ENCODE measurements at regions not wholly inside any gene's neighbourhood (a gene's known extent, or its start where the extent isn't known, plus 50 kb on each side); places are given as distances from the start of the nearest gene placed in this dataset.

GRCh38 chr2:39511605-39512433, 74.7 kb upstream of the MAP4K3 start:
- H4K20me1 ChIP-seq (ENCODE audit: insufficient read depth, low read length) = no peaks in the 10 kb centered on the region
- no peak for TF ChIP-seq EZH2 (IDR thresholded peaks at IDR 0.05; ENCODE audit: borderline replicate concordance, low read depth, low read length, severe bottlenecking)
- no peak overlapping the region for H3K27ac ChIP-seq (ENCODE audit: low read length)
- H3K4me1 ChIP-seq (ENCODE audit: insufficient read depth, low read length) = peaks cover 9% of the 10 kb centered on the region
- H3K36me3 ChIP-seq (ENCODE audit: insufficient read depth, low read length) = no peaks in the 10 kb centered on the region
- H3K27me3 ChIP-seq (ENCODE audit: insufficient read depth, low read length, poor library complexity) = no peaks in the 10 kb centered on the region
- no peak overlapping the region for H3K9ac ChIP-seq (ENCODE audit: low read depth, low read length)
- H3K79me2 ChIP-seq (ENCODE audit: insufficient read depth, low read length) = no peaks in the 10 kb centered on the region
- no peaks in the 10 kb centered on the region for H3K9me3 ChIP-seq (ENCODE audit: insufficient read depth, low read length, severe bottlenecking)
- no peak for DNase-seq
- H2AFZ ChIP-seq (ENCODE audit: low read depth, low read length) = no peak overlapping the region
- no peak overlapping the region for H3K4me2 ChIP-seq (ENCODE audit: insufficient read depth, low read length)
- no peak for ATAC-seq (ENCODE audit: insufficient read depth, low read depth)
- no peak overlapping the region for H3K4me3 ChIP-seq (ENCODE audit: low read depth in 1 of 2, low read length in 2 of 2)

- TF ChIP-seq EZH2 (IDR thresholded peaks at IDR 0.05; ENCODE audit: borderline replicate concordance, low read depth, low read length, severe bottlenecking) = no peak
- no peak for TF ChIP-seq CTCF (IDR thresholded peaks at IDR 0.05; ENCODE audit: borderline replicate concordance, extremely low read depth, low read length, poor library complexity, severe bottlenecking)
- Histone ChIP-seq H3K27ac (ENCODE audit: low read length) (no peak overlapping the region), H2AFZ (ENCODE audit: low read depth, low read length) (no peak overlapping the region), H3K4me3 (ENCODE audit: low read depth in 1 of 2, low read length in 2 of 2) (no peak overlapping the region), H4K20me1 (ENCODE audit: insufficient read depth, low read length) (no peaks in the 10 kb centered on the region), H3K9ac (ENCODE audit: low read depth, low read length) (no peak overlapping the region), H3K36me3 (ENCODE audit: insufficient read depth, low read length) (no peaks in the 10 kb centered on the region), H3K79me2 (ENCODE audit: insufficient read depth, low read length) (no peaks in the 10 kb centered on the region), H3K4me2 (ENCODE audit: insufficient read depth, low read length) (no peak overlapping the region), H3K27me3 (ENCODE audit: insufficient read depth, low read length, poor library complexity) (no peaks in the 10 kb centered on the region), H3K4me1 (ENCODE audit: insufficient read depth, low read length) (peaks cover 9% of the 10 kb centered on the region), H3K9me3 (ENCODE audit: insufficient read depth, low read length, severe bottlenecking) (no peaks in the 10 kb centered on the region)
- DNase-seq (no peak), ATAC-seq (ENCODE audit: insufficient read depth, low read depth) (no peak)
Observed at GRCh38 chr2:39512434-39512935, 75.4 kb upstream of the MAP4K3 start.

GRCh38 chr2:39512941-39513340, 75.9 kb upstream of the MAP4K3 start:
- H3K9ac ChIP-seq (ENCODE audit: low read depth, low read length) = no peak overlapping the region
- peaks cover 9% of the 10 kb centered on the region for H3K4me1 ChIP-seq (ENCODE audit: insufficient read depth, low read length)
- TF ChIP-seq EZH2 (IDR thresholded peaks at IDR 0.05; ENCODE audit: borderline replicate concordance, low read depth, low read length, severe bottlenecking) (no peak), CTCF (IDR thresholded peaks at IDR 0.05; ENCODE audit: borderline replicate concordance, extremely low read depth, low read length, poor library complexity, severe bottlenecking) (no peak)
- H2AFZ ChIP-seq (ENCODE audit: low read depth, low read length) = no peak overlapping the region
- no peaks in the 10 kb centered on the region for H3K36me3 ChIP-seq (ENCODE audit: insufficient read depth, low read length)
- H3K79me2 ChIP-seq (ENCODE audit: insufficient read depth, low read length) = no peaks in the 10 kb centered on the region
- no peaks in the 10 kb centered on the region for H3K9me3 ChIP-seq (ENCODE audit: insufficient read depth, low read length, severe bottlenecking)
- no peak overlapping the region for H3K4me2 ChIP-seq (ENCODE audit: insufficient read depth, low read length)
- no peaks in the 10 kb centered on the region for H3K27me3 ChIP-seq (ENCODE audit: insufficient read depth, low read length, poor library complexity)
- no peaks in the 10 kb centered on the region for H4K20me1 ChIP-seq (ENCODE audit: insufficient read depth, low read length)
- no peak for DNase-seq
- no peak overlapping the region for H3K4me3 ChIP-seq (ENCODE audit: low read depth in 1 of 2, low read length in 2 of 2)
- ATAC-seq (ENCODE audit: insufficient read depth, low read depth) = no peak
- no peak overlapping the region for H3K27ac ChIP-seq (ENCODE audit: low read length)

- Histone ChIP-seq H3K36me3 (ENCODE audit: insufficient read depth, low read length) (no peaks in the 10 kb centered on the region), H3K9me3 (ENCODE audit: insufficient read depth, low read length, severe bottlenecking) (no peaks in the 10 kb centered on the region), H3K27me3 (ENCODE audit: insufficient read depth, low read length, poor library complexity) (no peaks in the 10 kb centered on the region), H4K20me1 (ENCODE audit: insufficient read depth, low read length) (no peaks in the 10 kb centered on the region), H2AFZ (ENCODE audit: low read depth, low read length) (0 out of 2 replicates have a peak overlapping the region, but pooled peaks have one; percentile 23), H3K27ac (ENCODE audit: low read length) (no peak overlapping the region), H3K4me2 (ENCODE audit: insufficient read depth, low read length) (no peak overlapping the region), H3K79me2 (ENCODE audit: insufficient read depth, low read length) (no peaks in the 10 kb centered on the region), H3K4me1 (ENCODE audit: insufficient read depth, low read length) (peaks cover 9% of the 10 kb centered on the region), H3K9ac (ENCODE audit: low read depth, low read length) (no peak overlapping the region), H3K4me3 (ENCODE audit: low read depth in 1 of 2, low read length in 2 of 2) (no peak overlapping the region)
- ATAC-seq (ENCODE audit: insufficient read depth, low read depth) (peak; percentile 91), DNase-seq (peak; percentile 59)
- TF ChIP-seq CTCF (IDR thresholded peaks at IDR 0.05; ENCODE audit: borderline replicate concordance, extremely low read depth, low read length, poor library complexity, severe bottlenecking) (peak; percentile 75), EZH2 (IDR thresholded peaks at IDR 0.05; ENCODE audit: borderline replicate concordance, low read depth, low read length, severe bottlenecking) (no peak)
Observed at GRCh38 chr2:39513641-39514094, 76.6 kb upstream of the MAP4K3 start.

All from DND-41 (cell line).